ENCODE measurements at regions not wholly inside any gene's neighbourhood (a gene's known extent, or its start where the extent isn't known, plus 50 kb on each side); places are given as distances from the start of the nearest gene placed in this dataset.

GRCh38 chr5:118592229-118593002 lies 395.9 kb downstream of the DTWD2 start:
- Histone ChIP-seq H3K4me3 (no peak overlapping the region), H3K9me3 (no peaks in the 10 kb centered on the region), H3K4me1 (no peaks in the 10 kb centered on the region), H3K36me3 (no peaks in the 10 kb centered on the region), H3K27me3 (replicated peaks in 1 of 7) (no peaks in the 10 kb centered on the region), H3K27ac (no peak overlapping the region)
- no peak for DNase-seq
- 52 to 91% (median 76%) methylated on average over 5 of the region's 5 CpGs for WGBS, 5 donors
- intact Hi-C loops (cut with DNase I; ENCODE audit: low total_unique reads): no loop called here
- TF ChIP-seq POLR2AphosphoS5 (IDR thresholded peaks at IDR 0.05) (no peak), POLR2A (IDR thresholded peaks at IDR 0.05) (no peak), CTCF (IDR thresholded peaks at IDR 0.05 in 8 of 11, conservative IDR thresholded peaks at IDR 0.05 in 3 of 11) (no peak)

DNA sequence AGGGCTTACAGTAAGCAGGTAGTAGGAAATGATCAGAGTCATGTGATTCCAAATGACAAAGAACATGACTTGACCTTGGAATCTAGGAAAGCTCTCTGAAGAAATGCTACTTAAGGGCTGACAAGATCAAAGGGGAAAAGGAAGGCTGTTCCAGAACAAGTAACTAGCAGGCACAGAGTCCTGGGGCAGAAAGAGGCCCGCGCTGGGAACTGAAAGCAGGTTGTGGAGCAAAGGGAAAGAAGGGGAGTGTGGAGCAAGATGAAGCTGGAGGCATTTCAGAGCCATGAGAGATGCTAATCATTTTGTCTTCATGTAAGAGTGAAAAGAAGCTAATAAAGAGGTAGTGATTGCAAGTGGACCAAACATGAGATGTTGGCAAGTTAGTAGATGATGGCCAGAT lies 397.5 kb downstream of the DTWD2 start:
- no peaks in the 10 kb centered on the region for H3K36me3 ChIP-seq
- no peak overlapping the region for H3K27ac ChIP-seq
- no peak for DNase-seq
- intact Hi-C loops (cut with DNase I; ENCODE audit: low total_unique reads): no loop called here
- TF ChIP-seq CTCF (IDR thresholded peaks at IDR 0.05 in 8 of 11, conservative IDR thresholded peaks at IDR 0.05 in 3 of 11) (no peak), POLR2A (IDR thresholded peaks at IDR 0.05) (no peak)
- no peaks in the 10 kb centered on the region for H3K4me1 ChIP-seq
- H3K9me3 ChIP-seq: no peaks in the 10 kb centered on the region
- H3K4me3 ChIP-seq: no peak overlapping the region
- no peaks in the 10 kb centered on the region for H3K27me3 ChIP-seq (replicated peaks in 1 of 7)
- 91 to 97% (median 94%) methylated on average over 2 of the region's 2 CpGs for WGBS, 5 donors

DNA sequence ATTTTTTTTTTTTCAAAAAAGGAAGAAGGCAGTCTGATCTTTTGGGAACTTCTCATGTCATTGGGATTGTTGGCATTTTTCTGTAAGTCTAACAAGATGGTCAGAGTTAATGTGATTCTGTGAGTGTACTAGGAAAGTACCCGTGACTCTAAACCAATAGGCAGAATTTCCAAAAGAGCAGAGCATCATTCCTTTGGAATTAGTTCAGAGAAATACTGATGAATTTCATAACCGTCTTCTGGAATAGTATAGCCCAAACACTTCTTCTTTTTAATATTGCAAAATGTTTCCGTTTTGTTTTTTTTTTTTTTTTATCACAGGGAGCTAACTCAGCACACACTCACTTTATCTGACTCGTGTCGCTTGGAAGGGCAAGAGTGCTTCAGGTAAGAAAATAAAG lies 407.4 kb downstream of the DTWD2 start:
- 55 to 82% (median 60%) methylated on average over 5 of the region's 5 CpGs for WGBS, 5 donors
- TF ChIP-seq CTCF (IDR thresholded peaks at IDR 0.05 in 8 of 11, conservative IDR thresholded peaks at IDR 0.05 in 3 of 11) (no peak), POLR2A (IDR thresholded peaks at IDR 0.05) (no peak), POLR2AphosphoS5 (IDR thresholded peaks at IDR 0.05) (no peak)

GRCh38 chr5:118578093-118578492 lies 410.3 kb downstream of the DTWD2 start:
- DNase-seq: no peak
- H3K27ac ChIP-seq: no peak overlapping the region
- intact Hi-C loops (cut with DNase I; ENCODE audit: low total_unique reads): no loop called here

More for the DNA sequence above, 407.4 kb downstream of the DTWD2 start:
- no peak for DNase-seq
- H3K4me1 ChIP-seq: no peaks in the 10 kb centered on the region
- no peaks in the 10 kb centered on the region for H3K9me3 ChIP-seq
- no peak overlapping the region for H3K4me3 ChIP-seq
- no peaks in the 10 kb centered on the region for H3K36me3 ChIP-seq
- H3K27ac ChIP-seq: no peak overlapping the region
- H3K27me3 ChIP-seq (replicated peaks in 1 of 7): peaks cover 0 to 3% (median 0%) of the 10 kb centered on the region in 7 donors
- intact Hi-C loops (cut with DNase I; ENCODE audit: low total_unique reads): no loop called here

More at GRCh38 chr5:118578093-118578492, 410.3 kb downstream of the DTWD2 start:
- Histone ChIP-seq H3K4me1 (no peaks in the 10 kb centered on the region), H3K4me3 (no peak overlapping the region), H3K36me3 (no peaks in the 10 kb centered on the region), H3K9me3 (no peaks in the 10 kb centered on the region), H3K27me3 (replicated peaks in 1 of 7) (no peaks in the 10 kb centered on the region)
- 80 to 86% (median 85%) methylated on average over 3 of the region's 3 CpGs for WGBS, 5 donors
- TF ChIP-seq POLR2A (IDR thresholded peaks at IDR 0.05) (no peak), POLR2AphosphoS5 (IDR thresholded peaks at IDR 0.05) (no peak), CTCF (IDR thresholded peaks at IDR 0.05 in 8 of 11, conservative IDR thresholded peaks at IDR 0.05 in 3 of 11) (no peak)

Data from spleen (tissue), 11 donors.